Pancreas (tissue), 10 donors: ENCODE measurements at regions not wholly inside any gene's neighbourhood (a gene's known extent, or its start where the extent isn't known, plus 50 kb on each side); places are given as distances from the start of the nearest gene placed in this dataset.

Source experiments
- ATAC-seq, 4 donors: fragments of 200-7000 bp; cut with Tn5 transposase; one replicate each; pipeline versions ENCODE4 v1.8.0 to v1.9.1; 2020; ENCODE audit warnings: mild to moderate bottlenecking in 4 of 4, moderate library complexity in 4 of 4
- DNase-seq, 6 donors: peaks; one replicate each; pipeline ENCODE4 v3.0.0-alpha.2; 2020
- FAIRE-seq: peaks from 2 replicates; lab custom pipeline; 2012; peaks lifted over from hg19 to GRCh38; lab: Jason Lieb, UNC
- H3K27ac ChIP-seq, 4 donors: fragments of 200-600 bp; sonication (generic); 1 replicate in 3 of 4; 2 replicates in 1 of 4; pipeline versions ENCODE4 v1.5.0 to v1.8.0; 2020
- H3K27me3 ChIP-seq, 4 donors: fragments of 200-600 bp; one replicate each; pipeline ENCODE4 v1.8.0; 2021
- H3K36me3 ChIP-seq, 3 donors: fragments of 200-600 bp; sonication (generic) in 1 of 3; one replicate each; pipeline versions ENCODE4 v1.5.0 to v1.8.0; 2020 to 2021
- H3K4me1 ChIP-seq, 3 donors: fragments of 200-600 bp; one replicate each; pipeline ENCODE4 v1.8.0; 2021
- H3K4me3 ChIP-seq, 4 donors: fragments of 200-600 bp; sonication (generic) in 2 of 4; one replicate each; pipeline versions ENCODE4 v1.5.0 to v1.8.0; 2020 to 2021
- H3K9me3 ChIP-seq, 4 donors: fragments of 200-600 bp; one replicate each; pipeline ENCODE4 v1.8.0; 2021
- CTCF ChIP-seq, 4 donors: fragments of 200-600 bp; sonication (generic) in 3 of 4; IDR thresholded peaks; one replicate each; pipeline versions ENCODE4 v1.5.0 to v1.8.0; 2021; ENCODE audit warnings: antibody characterized with exemption in 4 of 4
- WGBS, 2 donors: extraction: QIAGEN DNeasy Blood & Tissue Kit; methylation state at CpG; one replicate each; pipeline ENCODE4 v1.1.7; 2013; 5-methylcytosine and 5-hydroxymethylcytosine counted together
- intact Hi-C, 3 donors: fragments of 100-400 bp; cut with DNase I; formaldehyde crosslinking; loops; one replicate each; pipeline versions ENCODE4 v1.11.1 to v1.14.2; 2022
- donor health status: healthy with polysubstance abuse.
- donor health status: DM: no; HTN: no; CAD: no; lungs with moderate emphysema.
- donor health status: DM: no; HTN: no; CAD: no.
- donor health status: control.
- donor health status: control.
- donor health status: Bipolar disorder and iron deficiency.
- donor health status: DM: yes; HTN: yes; CAD: no.
- donor health status: DM: no; HTN: no; CAD: no.
- donor health status: DM: no; HTN: no; CAD: no.
- donor health status: DM: yes; HTN: yes; CAD: no.

GRCh38 chr5:13478831-13479465 is 465.5 kb downstream of the DNAH5 start:
- 19% methylated on average over 9 of the region's 9 CpGs for WGBS, 2 donors

GRCh38 chr5:13477118-13477737 is 467.3 kb downstream of the DNAH5 start:
- no peak for FAIRE-seq
- H3K4me1 ChIP-seq: no peaks in the 10 kb centered on the region
- H3K27ac ChIP-seq: no peak overlapping the region
- H3K36me3 ChIP-seq: no peaks in the 10 kb centered on the region
- WGBS, 2 donors: 47 to 53% methylated on average over 7 of the region's 7 CpGs
- no peaks in the 10 kb centered on the region for H3K9me3 ChIP-seq
- no peak for DNase-seq
- H3K27me3 ChIP-seq: no peaks in the 10 kb centered on the region
- intact Hi-C loops: no loop called here
- ATAC-seq: no peak
- H3K4me3 ChIP-seq: no peak overlapping the region
- no peak for TF ChIP-seq CTCF (IDR thresholded peaks at IDR 0.05)

More at GRCh38 chr5:13478831-13479465, 465.5 kb downstream of the DNAH5 start:
- H3K4me3 ChIP-seq: no peak overlapping the region
- H3K9me3 ChIP-seq: no peaks in the 10 kb centered on the region
- peak in 2 of 6 donors; percentile 5 to 40 for DNase-seq
- TF ChIP-seq CTCF (IDR thresholded peaks at IDR 0.05): peak in 3 of 4 donors; percentile 31 to 61 (median 45)
- no peaks in the 10 kb centered on the region for H3K36me3 ChIP-seq
- ATAC-seq: peak; percentile 55 to 88 (median 88)
- intact Hi-C loops: no loop called here
- no peaks in the 10 kb centered on the region for H3K27me3 ChIP-seq
- no peaks in the 10 kb centered on the region for H3K4me1 ChIP-seq
- H3K27ac ChIP-seq: no peak overlapping the region
- FAIRE-seq: no peak

- H3K4me1 ChIP-seq: no peaks in the 10 kb centered on the region
- ATAC-seq (no peak), FAIRE-seq (no peak), DNase-seq (no peak)
- H3K36me3 ChIP-seq: no peaks in the 10 kb centered on the region
- H3K4me3 ChIP-seq: no peak overlapping the region
- 61 to 69% methylated on average over 5 of the region's 5 CpGs for WGBS, 2 donors
- no peak for TF ChIP-seq CTCF (IDR thresholded peaks at IDR 0.05)
- no peak overlapping the region for H3K27ac ChIP-seq
- intact Hi-C loops: no loop called here
- H3K9me3 ChIP-seq: no peaks in the 10 kb centered on the region
- H3K27me3 ChIP-seq: no peaks in the 10 kb centered on the region
Measured at GRCh38 chr5:13472842-13473241, 471.6 kb downstream of the DNAH5 start.

GRCh38 chr5:13470975-13471374 is 473.5 kb downstream of the DNAH5 start:
- H3K27ac ChIP-seq: no peak overlapping the region
- 63 to 69% methylated on average over 1 of the region's 1 CpG for WGBS, 2 donors
- H3K9me3 ChIP-seq: no peaks in the 10 kb centered on the region
- DNase-seq (no peak), ATAC-seq (no peak), FAIRE-seq (no peak)
- no peaks in the 10 kb centered on the region for H3K4me1 ChIP-seq
- intact Hi-C loops: no loop called here
- no peaks in the 10 kb centered on the region for H3K36me3 ChIP-seq
- TF ChIP-seq CTCF (IDR thresholded peaks at IDR 0.05): no peak
- H3K27me3 ChIP-seq: no peaks in the 10 kb centered on the region
- H3K4me3 ChIP-seq: no peak overlapping the region

- no peak for TF ChIP-seq CTCF (IDR thresholded peaks at IDR 0.05)
- FAIRE-seq (no peak), ATAC-seq (no peak), DNase-seq (no peak)
- intact Hi-C loops: no loop called here
- H3K4me3 ChIP-seq: no peak overlapping the region
- H3K27me3 ChIP-seq: no peaks in the 10 kb centered on the region
- H3K9me3 ChIP-seq: no peaks in the 10 kb centered on the region
- H3K4me1 ChIP-seq: no peaks in the 10 kb centered on the region
- H3K27ac ChIP-seq: no peak overlapping the region
- no peaks in the 10 kb centered on the region for H3K36me3 ChIP-seq
Measured at GRCh38 chr5:13470263-13470662, 474.2 kb downstream of the DNAH5 start.
